ENCODE measurements at regions not wholly inside any gene's neighbourhood (a gene's known extent, or its start where the extent isn't known, plus 50 kb on each side); places are given as distances from the start of the nearest gene placed in this dataset.

- H3K4me1 Mint-ChIP-seq = peaks cover 21% of the 10 kb centered on the region
- no peak overlapping the region for H3K4me3 Mint-ChIP-seq
These were observed 78.2 kb downstream of the GPR88 start for GRCh38 chr1:100616121-100616621.

GRCh38 chr1:100622037-100622436 lies 84.1 kb downstream of the GPR88 start:
- Mint-ChIP-seq H3K9me3 (no peaks in the 10 kb centered on the region), H3K4me3 (no peak overlapping the region), H3K27ac (peak overlapping the region; percentile 35 to 85 (median 47)), H3K27me3 (ENCODE audit: low read depth) (no peaks in the 10 kb centered on the region), H3K36me3 (ENCODE audit: low read depth) (no peaks in the 10 kb centered on the region), H3K4me1 (peaks cover 43% of the 10 kb centered on the region)
- TF ChIP-seq CTCF (IDR thresholded peaks at IDR 0.05; ENCODE audit: unreplicated experiment in 3 of 3) = no peak

More at GRCh38 chr1:100616121-100616621, 78.2 kb downstream of the GPR88 start:
- H3K27me3 Mint-ChIP-seq (ENCODE audit: low read depth) = no peaks in the 10 kb centered on the region
- no peak for TF ChIP-seq CTCF (IDR thresholded peaks at IDR 0.05; ENCODE audit: unreplicated experiment in 3 of 3)
- no peak overlapping the region for H3K27ac Mint-ChIP-seq
- H3K9me3 Mint-ChIP-seq = no peaks in the 10 kb centered on the region
- no peaks in the 10 kb centered on the region for H3K36me3 Mint-ChIP-seq (ENCODE audit: low read depth)

GRCh38 chr1:100622506-100622905 lies 84.6 kb downstream of the GPR88 start:
- Mint-ChIP-seq H3K27me3 (ENCODE audit: low read depth) (no peaks in the 10 kb centered on the region), H3K9me3 (no peaks in the 10 kb centered on the region), H3K27ac (peak overlapping the region; percentile 35 to 85 (median 47)), H3K4me1 (peaks cover 47% of the 10 kb centered on the region), H3K36me3 (ENCODE audit: low read depth) (no peaks in the 10 kb centered on the region), H3K4me3 (no peak overlapping the region)
- TF ChIP-seq CTCF (IDR thresholded peaks at IDR 0.05; ENCODE audit: unreplicated experiment in 3 of 3) = no peak

GRCh38 chr1:100622966-100623762 lies 85.2 kb downstream of the GPR88 start:
- Mint-ChIP-seq H3K27me3 (ENCODE audit: low read depth) (no peaks in the 10 kb centered on the region), H3K4me3 (peak overlapping the region in 1 of 3 experiments; percentile 14), H3K9me3 (no peaks in the 10 kb centered on the region), H3K27ac (peak overlapping the region; percentile 35 to 85 (median 47)), H3K36me3 (ENCODE audit: low read depth) (no peaks in the 10 kb centered on the region), H3K4me1 (peaks cover 47% of the 10 kb centered on the region)
- TF ChIP-seq CTCF (IDR thresholded peaks at IDR 0.05; ENCODE audit: unreplicated experiment in 3 of 3) = no peak

- no peaks in the 10 kb centered on the region for H3K9me3 Mint-ChIP-seq
- no peak overlapping the region for H3K4me3 Mint-ChIP-seq
- H3K36me3 Mint-ChIP-seq (ENCODE audit: low read depth) = no peaks in the 10 kb centered on the region
- TF ChIP-seq CTCF (IDR thresholded peaks at IDR 0.05; ENCODE audit: unreplicated experiment in 3 of 3) = no peak
- peak overlapping the region; percentile 2 to 85 (median 35) for H3K27ac Mint-ChIP-seq
- peaks cover 47% of the 10 kb centered on the region for H3K4me1 Mint-ChIP-seq
- peaks cover 3% of the 10 kb centered on the region for H3K27me3 Mint-ChIP-seq (ENCODE audit: low read depth)
These were observed 87.1 kb downstream of the GPR88 start for GRCh38 chr1:100624886-100625610.

Data from nephron (organoid).